Coronary artery (tissue), 2 donors: ENCODE measurements at regions not wholly inside any gene's neighbourhood (a gene's known extent, or its start where the extent isn't known, plus 50 kb on each side); places are given as distances from the start of the nearest gene placed in this dataset.
A peak's percentile ranks its signal among the peaks of the same experiment; 100 is the strongest.

Experiments
- DNase-seq: peaks from one replicate; pipeline ENCODE4 v3.0.0-alpha.2; 2017; ENCODE audit warnings: low spot score
- H3K27ac ChIP-seq, 2 donors: fragments of 200-600 bp; sonication (generic); one replicate each; pipeline ENCODE4 v1.5.1; 2016 to 2019
- H3K4me3 ChIP-seq: fragments of 200-600 bp; sonication (generic); 2 replicates; pipeline ENCODE4 v1.5.1; 2016; ENCODE audit warnings: mild to moderate bottlenecking, moderate library complexity
- CTCF ChIP-seq: fragments of 200-600 bp; sonication (generic); IDR thresholded peaks from one replicate; pipeline ENCODE4 v1.5.1; 2019; ENCODE audit warnings: antibody characterized with exemption

GRCh38 chr16:66189951-66190350 lies 176.5 kb upstream of the CDH5 start:
- H3K4me3 ChIP-seq: no peak overlapping the region
- TF ChIP-seq CTCF: no peak
- H3K27ac ChIP-seq: peak overlapping the region in 1 of 2 donors; percentile 81
- no peak for DNase-seq

GRCh38 chr16:66188917-66189725 lies 177.4 kb upstream of the CDH5 start:
- no peak for DNase-seq
- no peak for TF ChIP-seq CTCF
- peak overlapping the region; percentile 47 for H3K4me3 ChIP-seq
- peak overlapping the region in 1 of 2 donors; percentile 81 for H3K27ac ChIP-seq

- TF ChIP-seq CTCF: no peak
- Histone ChIP-seq H3K4me3 (no peak overlapping the region), H3K27ac (no peak overlapping the region)
- no peak for DNase-seq
Measured at GRCh38 chr16:66186251-66186785, 180.2 kb upstream of the CDH5 start.

- no peak for TF ChIP-seq CTCF
- Histone ChIP-seq H3K4me3 (no peak overlapping the region), H3K27ac (no peak overlapping the region)
- DNase-seq: no peak
Measured at GRCh38 chr16:66182592-66182991, 183.9 kb upstream of the CDH5 start.

GRCh38 chr16:66176731-66177130 lies 189.8 kb upstream of the CDH5 start:
- Histone ChIP-seq H3K4me3 (no peak overlapping the region), H3K27ac (no peak overlapping the region)
- no peak for TF ChIP-seq CTCF
- no peak for DNase-seq

- H3K27ac ChIP-seq: no peak overlapping the region
- H3K4me3 ChIP-seq: no peak overlapping the region
- TF ChIP-seq CTCF: no peak
- no peak for DNase-seq
Measured at GRCh38 chr16:66176111-66176510, 190.4 kb upstream of the CDH5 start.

- peak overlapping the region in 1 of 2 donors; percentile 31 for H3K27ac ChIP-seq
- DNase-seq: no peak
- no peak overlapping the region for H3K4me3 ChIP-seq
- TF ChIP-seq CTCF: no peak
Measured at GRCh38 chr16:66175636-66176035, 190.9 kb upstream of the CDH5 start.
